GM10248 (cell line): ENCODE measurements at regions not wholly inside any gene's neighbourhood (a gene's known extent, or its start where the extent isn't known, plus 50 kb on each side); places are given as distances from the start of the nearest gene placed in this dataset.

Source experiments
- CTCF ChIA-PET: fragments of 300-600 bp; sonication (Branson Sonifier 250); formaldehyde crosslinking; extraction: SDS; loops from one replicate; lab custom pipeline; 2021; ENCODE audit warnings: antibody characterized with exemption; lab: Yijun Ruan, JAX
- POLR2A ChIA-PET: fragments of 350-650 bp; sonication (Branson Sonifier 250); formaldehyde crosslinking; extraction: SDS; loops from one replicate; lab custom pipeline; 2020; ENCODE audit warnings: antibody characterized with exemption; lab: Yijun Ruan, JAX
- DNase-seq: peaks from one replicate; pipeline ENCODE4 v3.0.0; 2012; ENCODE audit errors: extremely low spot score
- CTCF ChIP-seq: IDR thresholded peaks from 2 replicates; pipeline ENCODE4 v1.5.1; 2012; ENCODE audit warnings: mild to moderate bottlenecking, low read depth; ENCODE audit errors: extremely low read depth, missing control alignments, control extremely low read depth

GRCh38 chr2:138440759-138441158 is 60.8 kb upstream of the SPOPL start:
- no peak for TF ChIP-seq CTCF
- POLR2A ChIA-PET: no interaction called here

DNA sequence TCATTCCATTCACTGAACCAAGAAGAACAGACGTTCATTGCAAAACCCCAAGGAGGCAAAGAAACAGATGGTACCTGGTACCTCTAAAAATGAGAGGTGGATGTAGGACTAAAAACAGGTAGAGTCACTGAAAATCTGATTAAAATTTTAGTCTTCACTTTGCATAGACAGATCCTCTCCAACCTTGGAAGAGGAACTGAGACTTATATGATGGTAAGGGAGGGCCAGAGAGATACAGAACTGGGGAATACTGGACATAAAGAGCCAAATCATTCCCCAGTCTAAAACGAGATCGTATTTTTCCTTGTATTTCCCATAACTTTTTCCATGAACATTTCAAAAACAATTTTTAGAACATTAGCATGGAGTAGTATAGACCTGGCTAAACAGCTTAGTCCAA is 59.7 kb upstream of the SPOPL start:
- TF ChIP-seq CTCF: no peak
- CTCF ChIA-PET: interaction anchor here (1.5 kb wide), 1 partner anchor 13 kb away, joined by 5 read pairs; no protein-coding TSS in a partner anchor
- DNase-seq: no peak

More at GRCh38 chr2:138440759-138441158, 60.8 kb upstream of the SPOPL start:
- CTCF ChIA-PET: no interaction called here
- DNase-seq: no peak

DNA sequence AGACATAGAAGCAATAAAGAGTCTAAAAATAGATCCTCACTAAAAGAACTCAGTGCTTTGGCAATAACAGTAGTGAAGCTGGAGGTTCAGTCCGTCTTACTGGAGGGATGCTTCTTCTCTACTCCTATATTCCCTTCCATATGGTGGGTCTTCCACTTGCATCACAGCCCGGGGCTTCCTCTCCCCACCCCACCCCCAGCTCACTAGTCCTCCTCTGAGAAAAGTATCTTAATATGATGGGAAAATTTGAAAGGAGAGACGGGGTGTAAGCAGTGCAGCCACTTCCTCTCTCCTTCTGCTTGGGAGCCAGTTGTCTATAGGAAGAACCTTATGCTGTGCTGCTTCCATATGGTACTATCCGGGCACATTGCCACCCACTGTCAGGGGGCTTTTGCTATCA is 57.2 kb upstream of the SPOPL start:
- ChIA-PET POLR2A (no interaction called here), CTCF (no interaction called here)

More for the DNA sequence above, 59.7 kb upstream of the SPOPL start:
- POLR2A ChIA-PET: no interaction called here

DNA sequence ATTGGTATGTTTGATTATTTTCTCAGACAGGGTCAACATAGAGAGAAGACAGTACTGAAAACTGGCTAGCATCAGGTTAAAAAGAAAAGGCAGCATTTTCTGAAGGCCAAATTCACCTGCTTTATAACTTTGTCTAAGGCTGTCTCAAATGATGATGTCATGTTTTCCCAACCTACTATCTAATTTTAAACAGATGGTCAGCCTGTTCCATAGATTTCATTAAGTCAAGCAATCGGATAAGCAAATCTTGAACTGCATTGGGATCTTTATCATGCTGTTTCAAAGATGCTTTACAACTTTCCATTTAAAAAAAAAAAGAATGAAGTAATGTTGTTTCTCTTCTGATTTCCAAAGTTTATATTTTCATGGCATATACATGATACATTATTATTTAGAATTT is 56.3 kb upstream of the SPOPL start:
- ChIA-PET CTCF (interaction anchor here (1.4 kb wide), 1 partner anchor 20 kb away, joined by 3 read pairs; no protein-coding TSS in a partner anchor), POLR2A (no interaction called here)
- TF ChIP-seq CTCF: no peak
- DNase-seq: no peak

More for the DNA sequence above, 57.2 kb upstream of the SPOPL start:
- no peak for DNase-seq
- TF ChIP-seq CTCF: no peak

- CTCF ChIA-PET: interaction anchor here (1.4 kb wide), 1 partner anchor 19 kb away, joined by 3 read pairs; no protein-coding TSS in a partner anchor
- POLR2A ChIA-PET: no interaction called here
- TF ChIP-seq CTCF: no peak
- no peak for DNase-seq
These were observed 55.5 kb upstream of the SPOPL start for GRCh38 chr2:138446043-138446442.

GRCh38 chr2:138447889-138448570 is 53.5 kb upstream of the SPOPL start:
- DNase-seq: no peak
- ChIA-PET POLR2A (no interaction called here), CTCF (no interaction called here)
- no peak for TF ChIP-seq CTCF
